ENCODE measurements at regions not wholly inside any gene's neighbourhood (a gene's known extent, or its start where the extent isn't known, plus 50 kb on each side); places are given as distances from the start of the nearest gene placed in this dataset.
"Not testable (repeated sequence)": the region's sequence is repeated elsewhere in the genome, so short reads cannot be mapped to it uniquely, and the experiment has no call there.

DNA sequence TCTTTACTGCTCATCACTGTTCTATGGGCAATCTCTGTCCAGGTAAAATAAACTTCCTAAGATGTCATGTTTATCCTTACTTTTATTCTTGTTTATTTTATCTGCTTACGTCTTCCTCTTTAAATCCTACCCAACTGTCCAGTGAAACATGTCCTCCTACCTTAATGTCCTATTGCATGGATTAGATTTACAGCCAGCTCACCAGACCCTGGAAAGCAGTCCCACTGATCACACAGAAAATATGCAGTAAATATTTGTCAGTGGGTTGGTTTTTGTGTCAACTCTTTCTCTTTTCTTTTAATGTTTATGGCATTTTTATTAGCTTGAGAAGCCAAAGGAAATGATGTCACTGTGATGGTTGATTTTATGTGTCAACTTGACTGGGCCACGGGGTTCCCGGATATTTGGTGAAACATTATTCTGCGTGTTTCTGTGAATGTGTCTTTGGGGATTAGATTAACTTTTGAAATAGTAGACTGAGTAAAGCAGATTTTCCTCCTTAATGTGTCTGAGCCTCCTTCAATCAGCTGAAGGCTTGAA, 258.3 kb downstream of the SRGAP2C start:
- DNase-seq, result no peak

DNA sequence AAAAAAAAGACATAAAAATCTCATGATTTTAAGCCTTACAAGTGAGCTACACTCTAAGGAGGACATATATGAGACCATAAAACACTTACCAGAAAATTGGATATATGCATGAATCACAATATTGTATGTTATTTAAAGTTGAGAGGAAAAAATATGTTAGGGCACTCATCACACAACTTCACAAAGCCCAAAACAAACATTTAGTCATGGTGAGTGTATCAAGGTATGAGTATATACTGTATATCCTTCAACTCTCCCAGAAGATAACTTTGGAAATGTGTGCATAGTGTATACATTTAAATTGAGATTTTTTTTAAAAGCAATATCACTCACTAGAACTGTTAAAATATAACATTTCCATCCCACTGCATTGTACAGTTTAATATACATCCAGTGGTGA, 259.3 kb downstream of the SRGAP2C start:
- no peak for DNase-seq

DNA sequence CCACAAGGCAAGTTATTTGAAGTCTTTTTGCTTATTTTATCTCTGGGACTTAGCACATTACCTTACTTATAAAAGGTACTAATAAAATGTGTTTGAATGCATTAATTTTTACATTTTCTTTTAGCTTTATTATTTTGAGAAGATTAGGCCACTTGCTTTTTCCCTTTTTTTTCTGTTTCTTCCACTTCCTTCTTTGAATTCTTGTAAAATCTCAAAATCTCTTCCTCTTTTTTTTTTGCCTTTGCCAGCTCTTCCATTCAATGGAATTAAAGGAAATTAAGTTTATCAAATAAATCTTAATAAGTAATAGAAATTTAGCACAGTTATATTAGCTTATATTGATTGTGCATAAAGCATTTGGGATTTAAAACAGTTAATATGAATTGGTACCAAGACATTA, 260.9 kb downstream of the SRGAP2C start:
- DNase-seq, result no peak

DNA sequence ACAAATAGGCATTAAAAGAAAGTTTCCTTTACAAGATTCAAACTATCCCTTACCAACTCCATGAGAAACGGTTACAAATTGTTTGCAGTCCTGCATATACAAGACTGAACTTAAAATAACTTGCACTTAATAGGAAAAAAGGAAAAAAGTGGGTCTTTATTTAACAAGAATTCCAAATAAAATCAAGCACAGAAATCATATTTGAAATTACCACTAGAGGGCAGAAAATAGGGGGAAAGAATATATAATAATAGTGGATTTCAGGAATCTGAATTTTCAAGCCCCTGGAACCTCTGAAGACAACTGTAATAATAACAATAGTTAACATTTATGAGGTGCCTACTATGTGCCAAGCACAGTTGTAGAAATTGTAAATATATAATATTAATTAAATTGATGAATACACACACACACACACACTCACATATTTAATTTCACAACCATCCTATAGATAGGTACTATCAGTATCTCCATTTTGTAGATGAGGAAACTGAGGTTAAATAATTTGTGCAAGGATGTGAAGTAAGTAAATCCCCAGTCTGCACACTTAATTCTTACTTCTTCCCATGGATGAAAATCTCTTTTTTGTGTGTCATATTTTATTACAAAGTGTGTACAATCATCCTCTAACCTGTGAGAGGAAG, 262.6 kb downstream of the SRGAP2C start:
- DNase-seq, result not testable (repeated sequence)

DNA sequence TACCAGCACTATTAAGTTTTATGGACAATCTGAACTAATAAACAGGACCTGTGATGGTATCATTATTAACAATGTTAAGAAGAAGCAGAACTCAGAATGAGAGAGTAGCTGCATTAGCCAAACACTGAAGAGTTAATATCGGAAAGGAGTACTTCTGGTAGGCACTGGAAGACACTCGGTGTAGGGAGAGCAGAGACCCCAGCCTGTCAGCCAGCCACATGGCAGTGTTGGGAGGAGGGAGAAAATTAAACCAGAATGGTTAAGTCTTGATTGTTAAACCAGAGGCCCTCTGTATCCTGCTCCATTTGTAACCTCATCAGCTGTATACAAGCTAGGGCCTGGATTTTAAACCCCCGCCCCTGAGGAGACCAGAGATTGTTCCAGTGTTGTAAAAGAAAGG, 263.3 kb downstream of the SRGAP2C start:
- DNase-seq, result not testable (repeated sequence)

DNA sequence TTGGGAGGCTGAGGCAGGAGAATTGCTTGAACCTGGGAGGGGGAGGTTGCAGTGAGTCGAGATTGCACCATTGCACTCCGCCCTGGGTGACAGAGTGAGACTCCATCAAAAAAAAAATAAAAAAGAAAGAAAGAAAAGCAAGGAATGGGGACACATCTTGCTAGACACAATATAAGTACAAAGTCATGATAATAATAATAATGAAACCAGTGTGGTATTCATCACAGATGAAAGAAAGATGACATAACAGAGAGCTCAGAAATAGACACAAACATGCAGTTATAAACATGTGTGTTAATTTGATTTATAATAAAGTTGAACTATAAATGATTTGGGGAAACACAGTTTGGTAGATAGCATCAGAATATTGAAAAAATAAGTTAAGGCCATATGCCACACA, 264.1 kb downstream of the SRGAP2C start:
- no peak for DNase-seq

DNA sequence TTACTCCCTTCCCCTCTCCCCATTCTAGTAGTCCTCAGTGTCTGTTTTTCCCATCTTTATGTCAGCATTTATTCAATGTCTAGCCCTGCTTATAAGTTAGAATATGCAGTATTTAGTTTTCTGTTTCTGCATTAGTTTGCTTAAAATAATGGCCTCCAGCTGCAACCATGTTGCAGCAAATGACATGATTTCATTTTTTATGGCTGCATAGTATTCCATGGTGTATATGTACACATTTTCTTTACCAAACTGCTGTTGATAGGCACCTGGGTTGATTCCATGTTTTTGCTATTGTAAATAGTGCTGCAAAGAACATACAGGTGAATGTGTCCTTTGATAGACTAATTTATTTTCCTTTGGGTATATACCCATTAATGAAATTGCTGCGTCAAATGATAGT, 267.7 kb downstream of the SRGAP2C start:
- DNase-seq, result no peak

DNA sequence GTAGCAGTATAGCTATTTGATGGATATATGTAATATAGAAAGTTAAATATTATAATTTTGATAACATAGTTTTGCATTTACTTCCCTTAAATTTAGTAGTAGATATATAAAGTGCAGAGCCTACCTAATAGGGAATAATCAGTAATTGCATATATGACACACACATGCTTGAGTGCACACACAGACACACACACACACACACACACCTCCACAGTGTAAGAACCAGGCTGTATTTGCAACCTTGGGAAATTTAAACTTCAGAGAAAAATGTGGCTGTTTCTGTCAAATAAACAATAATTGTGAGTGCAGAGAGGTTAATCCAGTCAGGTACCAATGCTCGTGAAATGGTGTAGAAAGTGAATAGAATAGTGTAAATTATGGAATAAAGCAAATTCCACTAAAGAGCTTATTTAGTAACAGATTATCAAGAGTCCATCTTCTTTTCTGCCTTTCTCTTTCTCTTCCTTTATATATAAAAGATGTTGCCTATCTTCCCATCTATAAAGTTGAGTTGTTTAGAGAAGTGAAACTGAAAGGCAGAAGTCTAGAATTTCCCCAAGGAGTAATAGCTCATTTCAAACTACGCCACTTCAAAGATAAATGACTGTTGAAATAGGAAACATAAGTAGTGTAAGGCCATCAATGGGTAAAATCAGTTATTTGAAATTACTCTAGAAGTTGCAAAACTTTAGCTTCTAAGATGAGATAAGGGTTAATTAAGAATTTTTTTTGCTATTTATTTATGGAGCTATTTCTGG, 273.7 kb downstream of the SRGAP2C start:
- no peak for DNase-seq

DNA sequence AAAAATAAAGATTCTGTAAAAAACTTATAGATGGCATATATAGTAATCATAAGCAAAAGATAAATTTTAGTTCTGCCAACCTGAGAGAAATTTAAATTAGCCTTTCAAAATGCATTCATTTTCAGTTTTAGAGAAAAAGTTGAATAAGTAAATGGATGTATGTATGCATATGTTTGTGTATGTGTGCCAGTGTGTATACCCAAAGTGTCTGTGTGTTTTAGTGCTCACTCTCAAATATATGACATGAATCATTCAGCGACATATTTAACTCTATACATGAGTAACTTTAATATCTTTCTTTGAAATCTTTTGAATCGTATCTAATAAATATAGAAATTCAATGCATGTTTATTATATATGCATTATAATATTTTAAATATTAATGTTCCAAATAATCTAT, 274.5 kb downstream of the SRGAP2C start:
- no peak for DNase-seq

DNA sequence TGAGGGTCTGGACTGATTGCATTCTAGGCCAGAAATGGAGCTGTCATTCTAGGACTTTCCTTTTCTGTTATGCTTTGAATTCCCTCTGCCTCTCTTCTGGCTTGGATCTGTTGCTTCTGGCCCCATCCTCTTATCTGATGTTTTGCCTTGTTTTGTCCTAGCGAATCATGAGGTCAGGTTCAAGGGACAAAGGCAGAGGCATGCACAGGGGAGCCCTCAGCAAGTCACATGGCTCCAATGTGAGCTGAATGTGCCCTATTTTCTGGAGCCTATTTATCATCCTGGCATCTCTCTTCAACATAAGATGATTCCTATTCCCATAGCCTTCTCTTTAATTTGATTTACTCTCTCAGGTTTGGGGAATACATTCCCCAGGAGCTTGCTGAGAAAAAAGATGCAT, 284.6 kb downstream of the SRGAP2C start:
- DNase-seq, result not testable (repeated sequence)

DNA sequence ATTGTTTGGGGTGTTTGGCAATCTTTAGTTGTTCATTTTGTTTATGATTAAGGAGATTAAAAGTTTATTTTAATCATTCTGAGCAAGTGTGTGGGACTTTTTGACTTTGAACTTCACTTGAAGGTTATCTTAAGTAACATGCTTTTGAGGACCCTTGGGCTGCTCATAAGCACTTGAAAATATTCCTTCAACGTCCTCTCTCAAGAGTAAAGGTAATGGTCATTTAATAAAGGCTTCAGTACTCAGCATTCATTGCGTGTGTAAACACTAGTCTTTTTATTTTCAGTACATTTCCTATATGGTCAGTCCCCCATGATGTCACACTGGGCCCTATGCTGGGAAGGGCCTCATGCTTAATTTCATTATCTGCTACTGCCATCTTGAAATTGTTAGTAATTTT, 285.6 kb downstream of the SRGAP2C start:
- DNase-seq, result not testable (repeated sequence)

DNA sequence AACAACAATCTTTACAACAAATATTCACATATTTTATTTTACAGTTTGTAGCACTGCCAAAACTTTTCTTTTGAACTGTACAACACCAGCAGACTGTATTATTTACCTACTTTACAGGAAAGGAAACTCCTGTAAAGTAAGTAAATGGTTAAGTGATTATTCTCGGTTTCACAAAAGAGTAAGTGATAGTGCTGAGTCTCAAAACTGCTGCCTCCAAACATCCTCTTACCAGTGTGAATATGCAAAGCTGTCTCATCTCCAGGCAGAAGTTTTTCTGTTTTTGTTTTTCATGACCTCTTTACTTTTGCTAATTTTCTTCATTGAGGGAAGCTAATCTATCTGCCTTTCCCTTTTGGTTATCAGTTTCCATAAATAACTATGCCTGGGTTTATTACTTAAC, 286.7 kb downstream of the SRGAP2C start:
- no peak for DNase-seq

DNA sequence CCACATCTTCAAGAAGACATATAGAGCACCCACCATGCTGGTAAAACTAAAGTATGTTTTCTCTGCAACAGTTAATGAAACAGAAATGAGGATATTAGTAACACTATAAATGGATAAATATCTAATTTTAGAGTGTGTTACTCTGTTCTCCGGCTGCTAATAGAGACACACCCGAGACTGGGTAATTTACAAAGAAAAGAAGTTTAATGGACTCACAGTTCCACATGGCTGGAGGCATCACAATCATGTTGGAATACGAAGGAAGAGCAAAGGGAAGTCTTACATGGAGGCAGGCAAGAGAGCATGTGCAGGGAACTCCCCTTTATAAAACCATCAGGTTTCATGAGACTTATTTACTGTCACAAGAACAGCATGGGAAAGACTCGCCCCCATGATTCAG, 287.2 kb downstream of the SRGAP2C start:
- DNase-seq, result no peak

DNA sequence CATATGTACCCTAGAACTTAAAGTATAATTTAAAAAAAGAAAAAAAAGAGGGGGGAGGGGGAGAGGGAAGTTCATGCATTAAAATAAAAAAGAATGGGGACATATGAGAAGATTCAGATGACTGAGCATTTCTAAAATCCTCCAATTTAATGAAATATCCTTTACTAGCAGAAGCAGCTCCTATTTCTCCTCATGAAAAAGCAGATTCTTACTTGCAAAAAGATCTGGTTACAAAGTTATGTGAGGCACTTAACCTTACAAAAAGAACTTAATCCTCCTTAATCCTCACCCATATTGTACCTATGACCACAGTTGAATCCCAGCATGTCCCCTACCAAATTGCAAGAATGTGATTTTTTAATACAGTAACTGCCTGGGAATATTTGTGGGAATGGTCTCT, 298.5 kb downstream of the SRGAP2C start:
- DNase-seq, result no peak

DNA sequence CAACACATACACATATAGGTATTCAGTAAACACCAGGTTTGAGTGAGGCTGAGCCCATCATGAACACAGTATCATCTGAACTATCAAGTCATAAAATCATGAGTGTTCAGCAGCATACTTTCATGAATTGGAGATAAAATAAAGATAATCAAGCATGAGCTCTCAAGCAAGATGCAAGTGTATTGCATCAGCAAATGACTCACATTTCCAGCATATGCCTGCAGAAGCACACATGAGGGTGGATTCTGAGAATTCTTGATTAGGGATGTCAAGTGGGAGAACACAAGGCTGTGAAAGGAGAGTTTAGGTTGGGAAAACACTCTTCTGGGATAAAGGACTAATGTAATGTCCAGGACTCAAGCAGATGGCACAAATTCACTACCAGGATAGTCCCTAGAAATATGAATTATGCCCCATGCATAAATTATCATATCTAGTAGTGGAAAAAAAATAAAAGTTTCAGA, 299.2 kb downstream of the SRGAP2C start:
- no peak for DNase-seq

DNA sequence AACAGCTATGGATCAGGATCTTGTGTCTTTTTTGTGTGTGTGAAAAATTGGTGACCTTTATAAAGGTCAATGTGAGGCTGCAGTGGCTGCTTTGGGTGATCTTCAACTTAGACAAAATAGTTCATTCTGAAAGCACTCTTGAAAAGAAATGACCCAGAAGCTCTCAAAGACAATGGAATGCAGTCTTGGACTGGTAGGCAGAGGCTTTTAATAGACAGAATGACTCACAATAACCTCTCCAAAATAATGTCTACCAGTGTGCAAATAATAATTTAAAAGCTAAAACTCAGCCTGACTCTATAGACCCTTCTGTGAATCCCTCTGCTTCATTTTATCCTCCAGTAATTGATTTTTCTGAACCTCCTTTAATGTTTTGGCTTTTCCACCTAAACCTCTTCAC, 310.0 kb downstream of the SRGAP2C start:
- not testable (repeated sequence) for DNase-seq

DNA sequence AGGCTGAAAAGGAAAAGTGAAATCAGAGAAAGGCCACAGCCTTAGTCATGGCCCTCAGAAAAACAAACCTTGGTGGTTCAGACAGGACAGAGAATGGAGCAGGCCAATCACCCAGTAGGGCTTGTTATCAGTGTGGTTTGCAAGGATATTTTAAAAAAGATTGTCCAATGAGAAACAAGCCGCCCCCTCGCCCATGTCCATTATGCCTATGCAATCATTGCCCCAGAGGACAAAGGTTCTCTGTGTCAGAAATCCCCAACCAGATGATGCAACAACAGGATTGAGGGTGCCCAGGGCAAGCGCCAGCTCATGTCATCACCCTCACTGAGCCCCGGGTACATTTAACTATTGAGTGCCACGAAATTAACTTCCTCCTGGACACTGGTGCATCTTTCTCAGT, 326.7 kb downstream of the SRGAP2C start:
- not testable (repeated sequence) for DNase-seq

DNA sequence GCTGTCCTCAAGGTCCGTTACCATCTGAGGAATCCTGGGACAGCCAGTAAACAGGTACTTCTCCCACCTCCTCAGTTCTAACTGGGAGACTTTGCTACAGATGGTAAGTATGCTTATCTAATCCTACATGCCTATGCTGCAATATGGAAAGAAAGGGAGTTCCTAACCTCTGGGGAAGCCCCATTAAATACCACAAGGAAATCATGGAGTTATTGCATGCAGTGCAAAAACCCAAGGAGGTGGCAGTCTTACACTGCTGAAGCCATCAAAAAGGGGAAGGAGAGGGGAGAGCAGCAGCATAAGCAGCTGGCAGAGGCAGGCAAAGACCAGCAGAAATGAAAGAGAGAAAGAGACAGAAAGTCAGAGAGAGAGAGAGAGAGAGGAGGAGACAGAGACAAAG, 327.1 kb downstream of the SRGAP2C start:
- not testable (repeated sequence) for DNase-seq

DNA sequence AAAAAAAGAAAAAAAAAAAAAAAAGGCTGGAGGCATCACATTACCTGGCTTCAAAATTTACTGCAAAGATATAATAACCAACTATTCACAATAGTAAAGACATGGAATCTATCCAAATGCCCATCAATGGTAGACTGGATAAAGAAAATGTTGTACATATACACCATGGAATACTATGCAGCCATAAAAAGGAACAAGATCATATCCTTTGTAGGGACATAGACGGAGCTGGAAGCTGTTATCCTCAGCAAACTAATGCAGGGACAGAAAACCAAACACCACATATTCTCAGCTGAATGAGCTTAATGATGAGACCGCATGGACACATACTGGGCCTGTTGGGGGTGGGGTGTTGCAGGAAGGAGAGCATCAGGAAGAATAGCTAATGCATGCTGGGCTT, 330.5 kb downstream of the SRGAP2C start:
- no peak for DNase-seq

DNA sequence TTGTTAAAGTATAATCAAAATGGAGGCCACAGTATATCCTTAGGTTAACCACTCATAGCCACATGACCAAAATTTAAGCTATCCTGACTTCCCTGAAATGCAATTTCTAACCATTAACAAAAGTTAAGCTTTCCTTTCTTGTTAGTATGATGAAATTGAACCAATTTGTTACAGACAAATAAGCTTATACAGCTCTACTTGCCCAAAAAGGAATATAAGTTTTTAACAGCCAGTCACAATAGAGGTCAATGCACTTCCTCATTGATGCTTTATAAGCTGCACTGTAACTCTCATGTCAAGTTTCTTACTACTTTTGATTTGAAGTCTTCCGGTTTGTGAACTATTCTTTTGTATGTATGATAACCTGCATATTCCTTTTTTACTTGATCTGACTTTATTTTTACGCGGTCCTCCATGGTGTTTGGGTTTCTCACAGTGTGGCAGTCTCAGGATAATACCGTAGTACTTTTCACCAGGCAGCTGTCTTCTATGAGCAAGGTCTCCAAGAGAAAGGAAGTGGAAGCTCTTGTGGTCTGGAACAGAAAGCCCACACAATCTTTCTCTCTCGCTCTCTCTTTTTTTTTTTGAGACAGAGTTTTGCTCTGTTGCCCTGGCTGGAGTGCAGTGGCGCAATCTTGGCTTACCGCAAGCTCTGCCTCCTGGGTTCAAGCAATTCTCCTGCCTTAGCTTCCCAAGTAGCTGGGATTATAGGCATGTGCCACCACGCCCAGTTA, 331.6 kb downstream of the SRGAP2C start:
- DNase-seq, result no peak

DNA sequence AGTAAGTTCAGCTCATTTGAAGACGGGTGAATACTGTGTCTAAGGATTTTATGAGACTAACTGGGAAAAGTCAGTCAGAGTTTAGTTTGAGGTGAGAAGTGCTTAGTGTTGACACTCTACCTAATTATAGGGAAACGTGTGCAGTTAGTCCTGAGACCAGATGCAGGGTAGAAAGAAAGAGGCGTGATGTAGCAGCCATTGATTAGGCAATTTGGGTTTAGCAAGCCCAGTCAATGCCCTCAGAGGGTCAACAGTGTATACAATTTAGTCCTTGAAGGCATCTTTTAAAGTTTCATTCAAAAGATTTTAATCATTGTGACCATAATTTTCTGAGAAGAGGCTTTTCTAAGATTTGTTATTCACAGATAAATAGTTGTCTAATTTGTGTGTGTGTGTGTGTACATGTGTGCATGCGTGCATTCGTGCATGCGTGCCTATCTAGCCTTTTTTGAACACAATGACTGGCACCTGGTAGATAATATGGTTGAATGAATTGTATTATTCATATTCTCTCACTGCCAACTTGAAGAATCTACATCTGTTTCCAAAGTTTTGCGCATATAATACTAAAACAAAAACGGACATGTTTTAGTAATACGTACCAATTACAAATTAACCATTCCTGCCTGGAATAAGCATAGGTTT, 332.9 kb downstream of the SRGAP2C start:
- DNase-seq, result no peak

DNA sequence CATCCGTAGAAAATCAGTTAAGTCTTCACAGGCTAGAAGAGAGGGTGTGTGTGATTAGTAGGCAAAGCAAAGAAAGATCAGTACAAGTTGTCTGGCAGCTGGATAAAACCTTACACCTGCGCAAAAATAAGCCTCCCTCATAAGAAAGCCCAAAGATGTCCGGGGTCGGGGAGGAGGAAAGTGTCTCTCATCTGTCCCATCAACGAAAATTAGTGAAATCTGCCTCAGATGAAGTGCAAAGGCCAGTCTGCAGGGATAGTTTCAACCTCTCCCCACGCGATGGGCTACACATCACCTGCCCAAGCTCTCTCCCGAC, 333.9 kb downstream of the SRGAP2C start:
- DNase-seq, result no peak

DNA sequence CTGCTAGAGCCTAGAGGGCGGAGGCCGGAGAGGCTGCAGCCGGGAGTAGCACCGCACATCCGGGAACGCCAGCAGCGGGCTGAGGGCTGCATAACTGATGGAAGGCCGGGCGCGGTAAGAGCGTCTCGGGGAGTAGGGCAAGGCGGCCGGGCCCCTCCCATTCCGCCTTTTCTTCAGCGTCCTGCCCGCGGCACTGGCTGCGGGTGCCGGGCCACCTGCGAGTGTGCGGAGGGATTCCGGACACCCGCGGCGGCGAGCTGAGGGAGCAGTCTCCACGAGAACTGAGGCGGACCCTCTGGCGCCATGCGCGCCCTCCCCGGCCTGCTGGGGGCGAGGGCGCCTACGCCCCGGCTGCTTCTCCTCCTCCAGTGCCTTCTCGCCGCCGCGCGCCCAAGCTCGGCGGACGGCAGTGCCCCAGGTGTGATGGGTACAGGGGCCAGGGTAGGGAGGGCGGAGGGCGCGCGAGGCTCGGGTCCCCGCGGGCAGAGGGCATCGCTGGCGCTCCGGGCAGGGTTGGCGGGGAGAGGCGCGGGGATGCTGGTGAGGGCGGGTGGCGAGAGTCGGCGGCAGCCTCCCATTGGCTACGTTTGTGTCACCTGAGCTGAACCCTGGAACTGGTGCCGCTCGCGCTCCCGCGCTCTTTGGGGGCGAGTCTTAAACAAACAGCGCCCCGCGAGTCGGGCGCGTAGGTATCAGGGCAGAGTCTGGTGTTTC, 334.4 kb downstream of the SRGAP2C start:
- DNase-seq, result peak; percentile 74
